ENCODE measurements at regions not wholly inside any gene's neighbourhood (a gene's known extent, or its start where the extent isn't known, plus 50 kb on each side); places are given as distances from the start of the nearest gene placed in this dataset.

GRCh38 chr3:163391407-163392181, 1686.7 kb downstream of the SI start:
- no peaks in the 10 kb centered on the region for H3K79me2 ChIP-seq (ENCODE audit: control insufficient read depth, insufficient read depth, low read length)
- no peaks in the 10 kb centered on the region for H3K36me3 ChIP-seq (ENCODE audit: control insufficient read depth in 2 of 2, extremely low read depth in 1 of 2, insufficient read depth in 2 of 2, low read length in 2 of 2)
- no peak overlapping the region for H3K4me2 ChIP-seq (ENCODE audit: insufficient read depth, low read length)
- intact Hi-C loops (cut with micrococcal nuclease) (no loop called here), dilution Hi-C loops (cut with MboI; ENCODE audit: extremely low pct_ligation_motif_present, low sequenced_read_pairs) (no loop called here)
- no peak overlapping the region for H3K27ac ChIP-seq (ENCODE audit: insufficient read depth, low read depth, low read length)
- BruUV-seq (replicated peaks): no TSS peak
- FAIRE-seq (no peak), DNase-seq (ENCODE audit: low read depth, low spot score) (no peak)
- no peak for TF ChIP-seq JUN (IDR thresholded peaks at IDR 0.05; ENCODE audit: borderline replicate concordance, insufficient read depth, insufficient read length, low read depth)
- TF ChIP-seq CTCF (IDR thresholded peaks at IDR 0.05; ENCODE audit: extremely low read depth in 1 of 2, insufficient read depth in 1 of 2, low read depth in 1 of 2, low read length in 2 of 2): no peak
- TF ChIP-seq POLR2A (IDR thresholded peaks at IDR 0.05; ENCODE audit: low read depth, low read length): no peak
- TF ChIP-seq GATA2 (IDR thresholded peaks at IDR 0.05; ENCODE audit: insufficient read depth, insufficient read length, low read depth, low read length): no peak
- TF ChIP-seq FOS (IDR thresholded peaks at IDR 0.05; ENCODE audit: borderline replicate concordance, insufficient read depth, low read length): no peak
- TF ChIP-seq MAX (IDR thresholded peaks at IDR 0.05; ENCODE audit: insufficient read depth, insufficient read length): no peak
- TF ChIP-seq MYC (IDR thresholded peaks at IDR 0.05; ENCODE audit: low read depth, low read length): no peak
- CTCF ChIA-PET: no interaction called here
- no peaks in the 10 kb centered on the region for H3K4me1 ChIP-seq (ENCODE audit: control insufficient read depth, extremely low read depth, insufficient read depth, low read length)
- H3K4me3 ChIP-seq (replicated peaks in 1 of 3; ENCODE audit: insufficient read depth in 1 of 3, low read depth in 1 of 3, low read length in 3 of 3): no peak overlapping the region
- no peaks in the 10 kb centered on the region for H4K20me1 ChIP-seq (replicated peaks; ENCODE audit: control insufficient read depth, extremely low read depth, insufficient read depth, low read length)
- no peaks in the 10 kb centered on the region for H3K9me1 ChIP-seq (replicated peaks; ENCODE audit: control insufficient read depth, extremely low read depth, insufficient read depth, low read length)
- H3K9ac ChIP-seq (replicated peaks; ENCODE audit: extremely low read depth, insufficient read depth, low read length): no peak overlapping the region
- H3K27me3 ChIP-seq (ENCODE audit: control insufficient read depth in 2 of 2, insufficient read depth in 2 of 2, low read length in 2 of 2): no peaks in the 10 kb centered on the region
- peaks cover 3% of the 10 kb centered on the region for H3K9me3 ChIP-seq (replicated peaks; ENCODE audit: control insufficient read depth, insufficient read depth, low read length)
- no peak overlapping the region for H2AFZ ChIP-seq (ENCODE audit: low read depth, low read length)
- POLR2A ChIA-PET: no interaction called here

Data from endothelial cell of umbilical vein (primary cell).